Epithelial cell of prostate (primary cell): ENCODE measurements at regions not wholly inside any gene's neighbourhood (a gene's known extent, or its start where the extent isn't known, plus 50 kb on each side); places are given as distances from the start of the nearest gene placed in this dataset.
"Not testable (repeated sequence)": the region's sequence is repeated elsewhere in the genome, so short reads cannot be mapped to it uniquely, and the experiment has no call there.

Experiments used
- DNase-seq: peaks from one replicate; pipeline ENCODE4 v3.0.0-alpha.2; 2011; ENCODE audit warnings: low read depth, low spot score
- H3K27ac ChIP-seq: fragments of 450-650 bp; 2 replicates; pipeline ENCODE4 v1.5.1; 2017; ENCODE audit warnings: mild to moderate bottlenecking

GRCh38 chr6:81570681-81571080 is 181.8 kb downstream of the TENT5A start:
- H3K27ac ChIP-seq, result no peak overlapping the region
- DNase-seq, result no peak

DNA sequence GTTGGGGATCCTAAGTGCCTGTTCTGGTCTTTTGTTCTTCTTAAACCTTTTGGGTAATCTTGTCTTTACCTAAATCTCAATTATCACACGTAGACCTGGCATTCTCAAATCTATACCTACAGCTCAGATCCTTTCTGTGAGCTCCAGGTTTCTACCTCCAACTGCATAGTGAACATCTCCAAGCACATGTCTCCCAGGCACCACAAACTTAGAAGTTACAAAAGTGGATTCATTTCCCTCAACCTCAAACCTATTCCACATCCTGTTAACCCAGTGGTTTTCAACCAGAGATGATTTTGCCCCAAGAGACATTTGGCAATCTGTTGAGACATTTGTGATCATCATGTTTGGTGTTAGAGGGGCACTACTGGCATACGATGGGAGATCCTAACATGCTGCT is 183.5 kb downstream of the TENT5A start:
- DNase-seq, result no peak
- no peak overlapping the region for H3K27ac ChIP-seq

DNA sequence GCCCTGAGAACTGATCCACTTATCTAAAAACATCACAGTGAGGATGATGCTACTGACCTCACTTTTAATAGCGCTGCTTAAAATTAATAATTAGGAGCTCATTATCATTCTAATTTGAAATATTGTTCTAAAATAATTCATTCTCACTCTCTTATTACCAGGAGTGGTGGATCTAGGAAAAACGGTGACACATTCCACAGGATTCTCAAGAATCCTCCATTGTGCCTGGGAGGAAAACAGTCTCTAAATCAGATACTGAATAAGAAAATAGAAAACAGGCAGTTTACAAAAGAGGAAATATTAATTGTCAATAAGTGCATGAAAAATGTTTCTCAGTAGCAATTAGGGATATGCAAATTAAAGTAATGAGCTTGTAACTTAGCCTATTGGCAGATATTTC is 187.4 kb downstream of the TENT5A start:
- no peak overlapping the region for H3K27ac ChIP-seq
- no peak for DNase-seq

- no peak for DNase-seq
- no peak overlapping the region for H3K27ac ChIP-seq
These were observed 187.9 kb downstream of the TENT5A start for GRCh38 chr6:81564470-81565068.

- DNase-seq, result no peak
- H3K27ac ChIP-seq, result no peak overlapping the region
These were observed 190.3 kb downstream of the TENT5A start for GRCh38 chr6:81562169-81562568.

DNA sequence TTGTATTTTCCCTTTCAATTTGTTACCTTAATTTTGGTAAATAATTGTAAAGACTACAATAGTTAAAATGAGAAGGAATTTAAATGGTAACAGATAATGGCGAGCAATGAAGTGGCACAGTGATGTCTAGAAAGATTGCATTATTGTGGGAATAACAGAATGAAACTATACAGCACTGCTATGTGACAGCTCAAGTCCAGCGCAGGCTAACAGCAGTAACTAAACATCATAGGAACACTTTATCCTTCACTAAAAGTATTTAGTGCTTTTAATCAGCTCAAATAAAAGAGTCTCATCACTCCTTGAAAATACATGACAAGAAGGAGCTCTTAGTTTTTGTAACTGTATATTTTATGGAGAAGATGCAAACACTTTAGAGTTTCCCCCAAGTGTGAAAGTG is 190.8 kb downstream of the TENT5A start:
- DNase-seq, result no peak
- H3K27ac ChIP-seq, result no peak overlapping the region

GRCh38 chr6:81561071-81561564 is 191.4 kb downstream of the TENT5A start:
- H3K27ac ChIP-seq, result no peak overlapping the region
- DNase-seq, result no peak

GRCh38 chr6:81557811-81558210 is 194.7 kb downstream of the TENT5A start:
- no peak for DNase-seq
- H3K27ac ChIP-seq, result no peak overlapping the region

DNA sequence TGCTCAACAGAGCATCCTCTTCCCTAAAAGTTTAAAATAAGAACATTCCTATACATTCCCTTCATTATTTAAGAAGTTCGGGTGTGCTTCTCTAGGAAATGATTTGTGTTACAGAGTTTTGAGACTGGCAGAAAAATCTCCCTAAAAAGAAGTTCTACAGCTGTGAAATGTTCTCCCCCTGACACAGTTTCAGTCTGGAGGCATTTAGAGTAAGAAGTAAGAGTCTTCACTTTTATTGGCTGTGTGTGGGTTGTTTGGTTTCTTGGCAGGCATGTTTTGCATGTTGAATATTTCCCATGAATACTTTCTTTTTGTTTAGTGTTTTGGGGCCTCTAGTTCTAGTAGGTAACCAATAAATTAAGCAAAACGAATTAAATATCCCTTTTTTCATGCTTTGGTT is 195.9 kb downstream of the TENT5A start:
- H3K27ac ChIP-seq, result no peak overlapping the region
- DNase-seq, result no peak

GRCh38 chr6:81553216-81553615 is 199.3 kb downstream of the TENT5A start:
- no peak for DNase-seq
- no peak overlapping the region for H3K27ac ChIP-seq

- no peak for DNase-seq
- no peak overlapping the region for H3K27ac ChIP-seq
These were observed 199.8 kb downstream of the TENT5A start for GRCh38 chr6:81552644-81553043.

DNA sequence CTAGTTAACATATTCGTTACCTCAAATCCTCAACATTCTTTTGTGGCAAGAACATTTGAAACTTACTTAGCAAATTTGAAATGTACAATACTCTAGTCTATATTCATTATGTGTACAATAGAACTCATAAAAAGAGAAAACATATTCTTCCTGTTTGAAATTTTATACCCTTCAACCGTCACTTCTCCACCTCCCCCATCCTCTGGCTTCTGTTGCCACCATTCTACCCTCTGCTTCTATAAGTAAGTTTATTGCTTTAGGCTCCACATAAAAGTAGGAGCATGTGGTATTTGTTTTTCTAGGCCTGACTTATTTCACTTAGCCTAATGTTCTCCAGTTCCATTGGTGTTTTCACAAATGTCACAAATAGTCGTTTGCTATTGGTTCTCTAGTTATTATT is 205.3 kb downstream of the TENT5A start:
- DNase-seq, result no peak
- H3K27ac ChIP-seq, result no peak overlapping the region

DNA sequence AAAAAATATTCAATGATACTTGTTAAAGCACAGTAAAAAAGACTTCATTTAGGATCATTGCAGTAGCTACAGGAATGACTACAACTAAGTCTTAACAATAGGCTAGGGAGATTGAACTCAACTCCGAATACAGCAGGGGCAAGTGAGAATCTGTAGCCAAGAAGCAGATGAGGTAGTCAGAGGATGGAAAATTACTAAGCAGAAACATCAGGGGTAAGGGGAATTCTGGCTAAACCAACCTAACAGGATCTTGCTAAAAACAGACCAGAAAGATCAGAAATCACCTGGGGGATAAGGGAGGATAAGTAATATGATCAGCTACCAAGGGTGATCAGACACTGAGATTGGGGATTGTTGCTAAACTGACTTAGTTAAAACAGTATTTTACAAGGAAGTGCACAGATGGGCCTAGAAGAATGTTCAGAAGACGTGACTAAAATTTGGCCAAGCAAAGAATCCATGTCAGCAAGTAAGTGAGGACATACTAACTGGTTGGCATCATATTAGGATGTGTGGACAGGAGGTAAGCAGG is 217.5 kb downstream of the TENT5A start:
- H3K27ac ChIP-seq, result no peak overlapping the region
- DNase-seq, result no peak

DNA sequence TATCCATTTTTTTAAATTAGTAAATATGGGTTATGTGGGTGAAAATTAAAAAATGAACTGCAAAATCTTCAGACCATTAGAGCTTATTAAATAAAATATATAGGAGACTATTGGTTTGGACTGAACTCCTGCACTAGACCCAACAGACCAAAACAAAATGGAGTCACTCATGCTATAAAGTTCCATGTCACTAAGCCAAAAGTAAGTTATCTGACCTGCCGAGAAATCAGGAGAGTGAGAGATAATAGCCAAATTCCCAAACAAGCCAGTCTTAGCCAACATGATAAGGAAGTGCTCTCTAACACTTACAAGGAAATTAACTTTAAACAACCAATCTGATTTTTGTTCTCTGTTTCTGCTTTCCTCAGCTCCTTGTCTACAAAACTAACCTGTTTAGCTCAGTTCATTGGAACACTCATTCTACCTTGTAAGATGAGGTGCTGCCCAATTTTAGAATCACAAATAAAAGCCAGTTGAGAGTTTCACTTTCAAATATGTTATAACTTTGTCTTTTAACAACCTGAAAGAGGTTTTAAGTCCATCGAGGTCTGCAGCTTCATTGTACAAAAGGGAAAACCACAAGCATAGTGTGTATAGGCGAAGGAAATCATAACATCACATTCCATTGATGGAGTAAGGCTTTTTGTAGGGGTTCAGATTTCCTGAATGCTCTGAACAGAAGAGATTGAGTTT is 220.5 kb downstream of the TENT5A start:
- DNase-seq, result no peak
- no peak overlapping the region for H3K27ac ChIP-seq

DNA sequence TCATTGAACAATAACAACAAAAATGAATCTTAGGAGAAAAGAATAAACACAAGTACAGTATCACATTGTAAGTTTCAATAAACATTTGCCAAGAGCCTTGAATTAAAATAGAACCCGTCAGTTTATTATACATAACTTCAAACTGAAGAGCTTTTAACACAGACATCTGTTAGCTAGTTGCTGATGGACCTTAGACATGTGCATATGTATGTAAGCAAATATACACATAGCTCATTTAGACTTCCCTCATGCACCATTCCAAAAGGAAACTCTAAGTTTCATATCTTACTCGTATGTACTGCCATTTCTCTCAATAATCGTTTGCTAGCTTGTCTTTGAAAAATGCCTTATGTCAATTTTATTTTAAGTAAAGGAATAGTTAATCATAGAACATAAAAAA is 235.0 kb downstream of the TENT5A start:
- DNase-seq, result no peak
- H3K27ac ChIP-seq, result no peak overlapping the region

DNA sequence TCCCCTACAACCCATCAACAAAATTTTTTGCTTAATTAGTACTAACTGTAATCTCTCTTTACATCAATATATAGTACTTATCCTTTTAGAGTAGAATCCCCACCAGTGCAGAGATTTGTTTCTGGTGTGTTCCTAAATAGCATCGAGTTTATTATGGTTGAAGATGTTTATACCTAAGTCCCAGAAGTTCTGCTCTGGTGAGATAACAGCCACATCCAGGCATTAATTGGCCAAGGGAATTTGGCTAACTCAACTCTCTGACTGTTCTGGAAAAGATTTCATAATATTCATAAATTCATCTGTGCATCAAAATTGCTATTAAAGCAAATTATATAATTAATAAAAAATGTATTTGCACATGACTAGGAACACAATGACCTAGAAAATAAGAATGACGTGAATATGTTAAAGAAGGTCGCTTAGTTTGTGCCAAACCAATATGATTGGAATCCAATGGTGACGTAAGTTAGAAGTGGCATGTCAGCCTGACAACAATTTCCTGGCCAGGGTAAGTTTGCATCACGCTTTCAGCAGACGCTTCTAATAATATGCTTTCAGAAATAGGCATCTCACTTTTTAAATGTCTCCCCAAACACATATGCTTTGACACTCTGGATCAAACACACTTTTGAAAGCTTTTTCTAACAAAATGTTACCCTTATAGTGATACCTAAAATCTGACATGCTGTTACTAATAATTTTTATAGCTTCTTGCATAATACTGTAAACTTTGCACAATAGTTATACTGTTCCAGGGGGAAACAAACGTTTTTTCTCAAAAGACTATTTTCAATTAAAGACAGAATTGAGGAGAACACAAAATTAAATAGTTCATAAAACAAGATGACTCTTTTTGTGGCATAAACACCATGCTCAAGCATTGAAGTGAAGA is 236.7 kb downstream of the TENT5A start:
- DNase-seq, result no peak
- no peak overlapping the region for H3K27ac ChIP-seq

GRCh38 chr6:81514195-81514594 is 238.3 kb downstream of the TENT5A start:
- H3K27ac ChIP-seq, DNase-seq: not testable (repeated sequence)

GRCh38 chr6:81511423-81511822 is 241.1 kb downstream of the TENT5A start:
- no peak for DNase-seq
- no peak overlapping the region for H3K27ac ChIP-seq

- no peak overlapping the region for H3K27ac ChIP-seq
- no peak for DNase-seq
These were observed 256.5 kb downstream of the TENT5A start for GRCh38 chr6:81495999-81496398.

- no peak overlapping the region for H3K27ac ChIP-seq
- no peak for DNase-seq
These were observed 260.9 kb downstream of the TENT5A start for GRCh38 chr6:81491454-81492101.
